ENCODE measurements at regions not wholly inside any gene's neighbourhood (a gene's known extent, or its start where the extent isn't known, plus 50 kb on each side); places are given as distances from the start of the nearest gene placed in this dataset.

- H3K4me3 ChIP-seq (ENCODE audit: insufficient read depth, low read depth, low read length) = no peak overlapping the region
- H3K36me3 ChIP-seq (replicated peaks; ENCODE audit: control insufficient read depth, insufficient read depth, low read length) = no peaks in the 10 kb centered on the region
- DNase-seq = no peak
- H3K27me3 ChIP-seq (ENCODE audit: control insufficient read depth, insufficient read depth, low read length) = no peaks in the 10 kb centered on the region
Measured at GRCh38 chr18:40524881-40525280, 1430.2 kb upstream of the PIK3C3 start.

- DNase-seq = no peak
- H3K4me3 ChIP-seq (ENCODE audit: insufficient read depth, low read depth, low read length) = no peak overlapping the region
- no peaks in the 10 kb centered on the region for H3K36me3 ChIP-seq (replicated peaks; ENCODE audit: control insufficient read depth, insufficient read depth, low read length)
- H3K27me3 ChIP-seq (ENCODE audit: control insufficient read depth, insufficient read depth, low read length) = no peaks in the 10 kb centered on the region
Measured at GRCh38 chr18:40523287-40523686, 1431.7 kb upstream of the PIK3C3 start.

- Histone ChIP-seq H3K27me3 (ENCODE audit: control insufficient read depth, insufficient read depth, low read length) (no peaks in the 10 kb centered on the region), H3K4me3 (ENCODE audit: insufficient read depth, low read depth, low read length) (no peak overlapping the region), H3K36me3 (replicated peaks; ENCODE audit: control insufficient read depth, insufficient read depth, low read length) (no peaks in the 10 kb centered on the region)
- no peak for DNase-seq
Measured at GRCh38 chr18:40501026-40501425, 1454.0 kb upstream of the PIK3C3 start.

GRCh38 chr18:40494603-40495002, 1460.4 kb upstream of the PIK3C3 start:
- Histone ChIP-seq H3K36me3 (replicated peaks; ENCODE audit: control insufficient read depth, insufficient read depth, low read length) (no peaks in the 10 kb centered on the region), H3K27me3 (ENCODE audit: control insufficient read depth, insufficient read depth, low read length) (no peaks in the 10 kb centered on the region), H3K4me3 (ENCODE audit: insufficient read depth, low read depth, low read length) (no peak overlapping the region)
- DNase-seq = no peak

- Histone ChIP-seq H3K4me3 (ENCODE audit: insufficient read depth, low read depth, low read length) (no peak overlapping the region), H3K27me3 (ENCODE audit: control insufficient read depth, insufficient read depth, low read length) (no peaks in the 10 kb centered on the region), H3K36me3 (replicated peaks; ENCODE audit: control insufficient read depth, insufficient read depth, low read length) (no peaks in the 10 kb centered on the region)
- DNase-seq = no peak
Measured at GRCh38 chr18:40493316-40493715, 1461.7 kb upstream of the PIK3C3 start.

- no peaks in the 10 kb centered on the region for H3K36me3 ChIP-seq (replicated peaks; ENCODE audit: control insufficient read depth, insufficient read depth, low read length)
- no peak overlapping the region for H3K4me3 ChIP-seq (ENCODE audit: insufficient read depth, low read depth, low read length)
- no peaks in the 10 kb centered on the region for H3K27me3 ChIP-seq (ENCODE audit: control insufficient read depth, insufficient read depth, low read length)
- DNase-seq = no peak
Measured at GRCh38 chr18:40489301-40489700, 1465.7 kb upstream of the PIK3C3 start.

GRCh38 chr18:40485318-40485717, 1469.7 kb upstream of the PIK3C3 start:
- Histone ChIP-seq H3K4me3 (ENCODE audit: insufficient read depth, low read depth, low read length) (no peak overlapping the region), H3K27me3 (ENCODE audit: control insufficient read depth, insufficient read depth, low read length) (no peaks in the 10 kb centered on the region), H3K36me3 (replicated peaks; ENCODE audit: control insufficient read depth, insufficient read depth, low read length) (no peaks in the 10 kb centered on the region)
- no peak for DNase-seq

GRCh38 chr18:40473221-40474029, 1481.6 kb upstream of the PIK3C3 start:
- no peak overlapping the region for H3K4me3 ChIP-seq (ENCODE audit: insufficient read depth, low read depth, low read length)
- no peak for DNase-seq
- no peaks in the 10 kb centered on the region for H3K36me3 ChIP-seq (replicated peaks; ENCODE audit: control insufficient read depth, insufficient read depth, low read length)
- no peaks in the 10 kb centered on the region for H3K27me3 ChIP-seq (ENCODE audit: control insufficient read depth, insufficient read depth, low read length)

- Histone ChIP-seq H3K4me3 (ENCODE audit: insufficient read depth, low read depth, low read length) (no peak overlapping the region), H3K27me3 (ENCODE audit: control insufficient read depth, insufficient read depth, low read length) (no peaks in the 10 kb centered on the region), H3K36me3 (replicated peaks; ENCODE audit: control insufficient read depth, insufficient read depth, low read length) (no peaks in the 10 kb centered on the region)
- no peak for DNase-seq
Measured at GRCh38 chr18:40470723-40471122, 1484.3 kb upstream of the PIK3C3 start.

GRCh38 chr18:40469851-40470250, 1485.2 kb upstream of the PIK3C3 start:
- Histone ChIP-seq H3K36me3 (replicated peaks; ENCODE audit: control insufficient read depth, insufficient read depth, low read length) (no peaks in the 10 kb centered on the region), H3K4me3 (ENCODE audit: insufficient read depth, low read depth, low read length) (no peak overlapping the region), H3K27me3 (ENCODE audit: control insufficient read depth, insufficient read depth, low read length) (no peaks in the 10 kb centered on the region)
- no peak for DNase-seq

- H3K27me3 ChIP-seq (ENCODE audit: control insufficient read depth, insufficient read depth, low read length) = no peaks in the 10 kb centered on the region
- DNase-seq = no peak
- no peak overlapping the region for H3K4me3 ChIP-seq (ENCODE audit: insufficient read depth, low read depth, low read length)
- no peaks in the 10 kb centered on the region for H3K36me3 ChIP-seq (replicated peaks; ENCODE audit: control insufficient read depth, insufficient read depth, low read length)
Measured at GRCh38 chr18:40469316-40469715, 1485.7 kb upstream of the PIK3C3 start.

- H3K4me3 ChIP-seq (ENCODE audit: insufficient read depth, low read depth, low read length) = no peak overlapping the region
- H3K36me3 ChIP-seq (replicated peaks; ENCODE audit: control insufficient read depth, insufficient read depth, low read length) = no peaks in the 10 kb centered on the region
- no peak for DNase-seq
- no peaks in the 10 kb centered on the region for H3K27me3 ChIP-seq (ENCODE audit: control insufficient read depth, insufficient read depth, low read length)
Measured at GRCh38 chr18:40464032-40464431, 1491.0 kb upstream of the PIK3C3 start.

GRCh38 chr18:40453903-40454302, 1501.1 kb upstream of the PIK3C3 start:
- H3K4me3 ChIP-seq (ENCODE audit: insufficient read depth, low read depth, low read length) = no peak overlapping the region
- no peaks in the 10 kb centered on the region for H3K27me3 ChIP-seq (ENCODE audit: control insufficient read depth, insufficient read depth, low read length)
- no peaks in the 10 kb centered on the region for H3K36me3 ChIP-seq (replicated peaks; ENCODE audit: control insufficient read depth, insufficient read depth, low read length)
- DNase-seq = no peak

GRCh38 chr18:40452599-40452998, 1502.4 kb upstream of the PIK3C3 start:
- no peak for DNase-seq
- Histone ChIP-seq H3K36me3 (replicated peaks; ENCODE audit: control insufficient read depth, insufficient read depth, low read length) (no peaks in the 10 kb centered on the region), H3K27me3 (ENCODE audit: control insufficient read depth, insufficient read depth, low read length) (no peaks in the 10 kb centered on the region), H3K4me3 (ENCODE audit: insufficient read depth, low read depth, low read length) (no peak overlapping the region)

- H3K4me3 ChIP-seq (ENCODE audit: insufficient read depth, low read depth, low read length) = no peak overlapping the region
- no peaks in the 10 kb centered on the region for H3K27me3 ChIP-seq (ENCODE audit: control insufficient read depth, insufficient read depth, low read length)
- H3K36me3 ChIP-seq (replicated peaks; ENCODE audit: control insufficient read depth, insufficient read depth, low read length) = no peaks in the 10 kb centered on the region
- no peak for DNase-seq
Measured at GRCh38 chr18:40450751-40451150, 1504.3 kb upstream of the PIK3C3 start.

- no peaks in the 10 kb centered on the region for H3K36me3 ChIP-seq (replicated peaks; ENCODE audit: control insufficient read depth, insufficient read depth, low read length)
- H3K4me3 ChIP-seq (ENCODE audit: insufficient read depth, low read depth, low read length) = no peak overlapping the region
- H3K27me3 ChIP-seq (ENCODE audit: control insufficient read depth, insufficient read depth, low read length) = no peaks in the 10 kb centered on the region
- DNase-seq = no peak
Measured at GRCh38 chr18:40447820-40448219, 1507.2 kb upstream of the PIK3C3 start.
